H9 (cell line): ENCODE measurements at regions not wholly inside any gene's neighbourhood (a gene's known extent, or its start where the extent isn't known, plus 50 kb on each side); places are given as distances from the start of the nearest gene placed in this dataset.
A peak's percentile ranks its signal among the peaks of the same experiment; 100 is the strongest.

ENCODE experiments used
- DNase-seq: peaks from one replicate; pipeline ENCODE4 v3.0.0-alpha.2; 2017
- H2AFZ ChIP-seq: one replicate; pipeline ENCODE4 v1.6.1; 2013; ENCODE audit warnings: mild to moderate bottlenecking, low read length, control low read depth, moderate library complexity
- H2AK5ac ChIP-seq: 2 replicates; pipeline ENCODE4 v1.6.1; 2013; ENCODE audit warnings: low read length, control low read depth, mixed read lengths; ENCODE audit not compliant: insufficient read length
- H2BK120ac ChIP-seq: one replicate; pipeline ENCODE4 v1.6.1; 2013; ENCODE audit warnings: low read depth, mild to moderate bottlenecking, low read length, control low read depth, inconsistent platforms; ENCODE audit not compliant: poor library complexity, severe bottlenecking
- H2BK12ac ChIP-seq: 2 replicates; pipeline ENCODE4 v1.6.1; 2013; ENCODE audit warnings: low read length, control low read depth, mixed read lengths, low read depth; ENCODE audit not compliant: insufficient read length
- H2BK15ac ChIP-seq: 2 replicates; pipeline ENCODE4 v1.6.1; 2013; ENCODE audit warnings: low read depth, low read length, control low read depth
- H2BK20ac ChIP-seq: one replicate; pipeline ENCODE4 v1.6.1; 2013; ENCODE audit warnings: low read depth, mild to moderate bottlenecking, low read length, control low read depth, inconsistent platforms; ENCODE audit not compliant: poor library complexity, severe bottlenecking
- H2BK5ac ChIP-seq: 2 replicates; pipeline ENCODE4 v1.6.1; 2013; ENCODE audit warnings: low read length, control low read depth, mixed read lengths; ENCODE audit not compliant: insufficient read length
- H3K14ac ChIP-seq: 2 replicates; pipeline ENCODE4 v1.6.1; 2013; ENCODE audit warnings: low read length, control low read depth; ENCODE audit not compliant: insufficient read depth
- H3K18ac ChIP-seq: 2 replicates; pipeline ENCODE4 v1.6.1; 2013; ENCODE audit warnings: low read depth, mild to moderate bottlenecking, mixed read lengths, low read length, control low read depth; ENCODE audit not compliant: insufficient read length
- H3K23ac ChIP-seq: 2 replicates; pipeline ENCODE4 v1.6.1; 2013; ENCODE audit warnings: low read length, control low read depth, mixed read lengths, low read depth; ENCODE audit not compliant: insufficient read length
- H3K23me2 ChIP-seq: 2 replicates; pipeline ENCODE4 v1.6.1; 2013; ENCODE audit warnings: low read depth, mild to moderate bottlenecking, mixed read lengths, low read length, control low read depth; ENCODE audit not compliant: insufficient read length, poor library complexity, severe bottlenecking
- H3K27ac ChIP-seq: 2 replicates; pipeline ENCODE4 v1.5.1; 2013; ENCODE audit warnings: low read length, control low read depth, mixed read lengths, low read depth; ENCODE audit not compliant: insufficient read length
- H3K27me3 ChIP-seq: 2 replicates; pipeline ENCODE4 v1.6.1; 2013; ENCODE audit warnings: low read length, control low read depth, inconsistent platforms; ENCODE audit not compliant: insufficient read depth
- H3K4ac ChIP-seq: 2 replicates; pipeline ENCODE4 v1.6.1; 2013; ENCODE audit warnings: low read depth, mild to moderate bottlenecking, control low read depth, inconsistent platforms, low read length, moderate library complexity
- H3K4me1 ChIP-seq: 2 replicates; pipeline ENCODE4 v1.6.1; 2013; ENCODE audit warnings: low read length, control low read depth, inconsistent platforms; ENCODE audit not compliant: insufficient read depth
- H3K4me2 ChIP-seq: 2 replicates; pipeline ENCODE4 v1.6.1; 2013; ENCODE audit warnings: low read length, control low read depth, mixed read lengths; ENCODE audit not compliant: insufficient read length, insufficient read depth
- H3K56ac ChIP-seq: 2 replicates; pipeline ENCODE4 v1.6.1; 2013; ENCODE audit warnings: low read depth, mild to moderate bottlenecking, mixed read lengths, low read length, control low read depth; ENCODE audit not compliant: insufficient read length
- H3K79me1 ChIP-seq: 2 replicates; pipeline ENCODE4 v1.6.1; 2013; ENCODE audit warnings: low read depth, mild to moderate bottlenecking, moderate library complexity, low read length, control low read depth, inconsistent platforms; ENCODE audit not compliant: insufficient read depth, poor library complexity, severe bottlenecking
- H3K79me2 ChIP-seq: 2 replicates; pipeline ENCODE4 v1.6.1; 2013; ENCODE audit warnings: low read length, control low read depth, inconsistent platforms; ENCODE audit not compliant: insufficient read depth
- H3K9ac ChIP-seq: 2 replicates; pipeline ENCODE4 v1.6.1; 2013; ENCODE audit warnings: low read length, control low read depth, mixed read lengths; ENCODE audit not compliant: insufficient read length; ENCODE audit errors: extremely low read depth
- H3K9me3 ChIP-seq: one replicate; pipeline ENCODE4 v1.6.1; 2013; ENCODE audit warnings: low read depth, low read length, inconsistent platforms; ENCODE audit not compliant: control insufficient read depth
- H3T11ph ChIP-seq: one replicate; pipeline ENCODE4 v1.6.1; 2013; ENCODE audit warnings: mild to moderate bottlenecking, low read length, control low read depth, inconsistent platforms
- H4K20me1 ChIP-seq: one replicate; pipeline ENCODE4 v1.6.1; 2013; ENCODE audit not compliant: control insufficient read depth, insufficient read length, insufficient read depth
- H4K5ac ChIP-seq: 2 replicates; pipeline ENCODE4 v1.6.1; 2013; ENCODE audit warnings: low read depth, mild to moderate bottlenecking, mixed read lengths, low read length, control low read depth; ENCODE audit not compliant: insufficient read length
- H4K8ac ChIP-seq: replicated peaks from 2 replicates; pipeline ENCODE4 v1.6.1; 2013; ENCODE audit warnings: low read length, control low read depth, mixed read lengths, low read depth; ENCODE audit not compliant: insufficient read length
- H4K91ac ChIP-seq: 2 replicates; pipeline ENCODE4 v1.6.1; 2013; ENCODE audit warnings: low read depth, mild to moderate bottlenecking, moderate library complexity, mixed read lengths, low read length, control low read depth; ENCODE audit not compliant: insufficient read length
- H3K27ac Mint-ChIP-seq, 3 experiments: 2 replicates in 2 of 3; 3 replicates in 1 of 3; pipeline ENCODE4 v1.8.0; 2020 to 2021; ENCODE audit warnings: mixed read lengths in 3 of 3, mild to moderate bottlenecking in 1 of 3, moderate library complexity in 1 of 3
- H3K27me3 Mint-ChIP-seq: 2 replicates; pipeline ENCODE4 v1.8.0; 2021; ENCODE audit warnings: low read depth, mild to moderate bottlenecking, moderate library complexity, mixed read lengths
- H3K36me3 Mint-ChIP-seq, 3 experiments: 2 replicates in 2 of 3; 3 replicates in 1 of 3; pipeline ENCODE4 v1.8.0; 2020 to 2021; ENCODE audit warnings: low read depth in 3 of 3, mixed read lengths in 3 of 3; ENCODE audit not compliant: insufficient read depth in 1 of 3
- H3K4me1 Mint-ChIP-seq, 2 experiments: 2 replicates each; pipeline ENCODE4 v1.8.0; 2020; ENCODE audit warnings: mixed read lengths in 2 of 2
- H3K4me3 Mint-ChIP-seq, 2 experiments: 2 replicates in 1 of 2; 3 replicates in 1 of 2; pipeline ENCODE4 v1.8.0; 2020 to 2021; ENCODE audit warnings: mild to moderate bottlenecking in 2 of 2, mixed read lengths in 2 of 2, moderate library complexity in 1 of 2
- H3K9me3 Mint-ChIP-seq, 2 experiments: 2 replicates in 1 of 2; 3 replicates in 1 of 2; pipeline ENCODE4 v1.8.0; 2020; ENCODE audit warnings: mild to moderate bottlenecking in 2 of 2, mixed read lengths in 2 of 2, moderate library complexity in 1 of 2
- CTCF ChIP-seq: fragments of 200-600 bp; sonication (generic); conservative IDR thresholded peaks from 3 replicates; pipeline ENCODE4 v1.8.0; 2021; ENCODE audit warnings: antibody characterized with exemption, mild to moderate bottlenecking
- WGBS: extraction: QIAGEN DNeasy Blood & Tissue Kit; methylation state at CpG from one replicate; pipeline ENCODE4 v1.1.7; 2013; ENCODE audit warnings: missing lambda C conversion rate, low lambda C conversion rate, mixed read lengths; ENCODE audit not compliant: insufficient read length; ENCODE audit errors: extremely low coverage; 5-methylcytosine and 5-hydroxymethylcytosine counted together

- no peak overlapping the region for H2AFZ ChIP-seq
- no peaks in the 10 kb centered on the region for H3K79me1 ChIP-seq
- no peak overlapping the region for H2BK120ac ChIP-seq
- H3K56ac ChIP-seq = no peak overlapping the region
- H3K4ac ChIP-seq = no peak overlapping the region
- no peak overlapping the region for H3K27ac Mint-ChIP-seq
- H3K79me2 ChIP-seq = no peaks in the 10 kb centered on the region
- H3K4me1 Mint-ChIP-seq = peaks cover 27 to 28% of the 10 kb centered on the region in 2 experiments
- no peak overlapping the region for H2BK5ac ChIP-seq
- H3K4me2 ChIP-seq = no peak overlapping the region
- H3K27me3 ChIP-seq = no peaks in the 10 kb centered on the region; the same call in 1 of the 2 replicates
- H3K23me2 ChIP-seq = no peaks in the 10 kb centered on the region
- no CpG with 5 or more reads among the region's 4 CpGs for WGBS
- no peak overlapping the region for H2BK12ac ChIP-seq
- TF ChIP-seq CTCF = no peak
- H2AK5ac ChIP-seq = no peak overlapping the region
- no peak overlapping the region for H4K5ac ChIP-seq
- no peak overlapping the region for H3K27ac ChIP-seq
- peak; percentile 8 for DNase-seq
- H3K4me1 ChIP-seq = peaks cover 1% of the 10 kb centered on the region; the same call in 1 of the 2 replicates
- H3K4me3 Mint-ChIP-seq = no peak overlapping the region
- no peak overlapping the region for H4K91ac ChIP-seq
- H3K9me3 ChIP-seq = peaks cover 15% of the 10 kb centered on the region
- no peak overlapping the region for H3K23ac ChIP-seq
- no peak overlapping the region for H2BK20ac ChIP-seq
- H3K9me3 Mint-ChIP-seq = peaks cover 53 to 57% of the 10 kb centered on the region in 2 experiments
- peaks cover 69% of the 10 kb centered on the region for H3K27me3 Mint-ChIP-seq
- H3K18ac ChIP-seq = no peak overlapping the region
- no peak overlapping the region for H3T11ph ChIP-seq
- no peak overlapping the region for H4K8ac ChIP-seq
- no peak overlapping the region; the same call in 1 of the 2 replicates for H3K14ac ChIP-seq
- no peak overlapping the region for H3K9ac ChIP-seq
- no peak overlapping the region for H2BK15ac ChIP-seq
- peaks cover 17 to 53% (median 25%) of the 10 kb centered on the region in 3 experiments for H3K36me3 Mint-ChIP-seq
- H4K20me1 ChIP-seq = no peaks in the 10 kb centered on the region
Measured at GRCh38 chr17:77707546-77707945, 251.0 kb upstream of the TNRC6C start.
